Right atrium auricular region (tissue), 2 donors: ENCODE measurements at regions not wholly inside any gene's neighbourhood (a gene's known extent, or its start where the extent isn't known, plus 50 kb on each side); places are given as distances from the start of the nearest gene placed in this dataset.

Experiments used
- DNase-seq: peaks from one replicate; pipeline ENCODE4 v3.0.0-alpha.2; 2019; ENCODE audit warnings: low spot score
- H3K27ac ChIP-seq, 2 donors: fragments of 200-600 bp; sonication (generic); 1 replicate in 1 of 2; 2 replicates in 1 of 2; pipeline ENCODE4 v1.5.1; 2016 to 2019
- H3K27me3 ChIP-seq, 2 donors: fragments of 200-600 bp; sonication (generic); one replicate each; pipeline versions ENCODE4 v1.5.1 to v1.6.0; 2017 to 2019
- H3K36me3 ChIP-seq: fragments of 200-600 bp; sonication (generic); one replicate; pipeline ENCODE4 v1.5.1; 2016
- H3K4me1 ChIP-seq, 2 donors: fragments of 200-600 bp; sonication (generic); one replicate each; pipeline versions ENCODE4 v1.5.1 to v1.6.0; 2017 to 2019
- H3K4me3 ChIP-seq, 2 donors: fragments of 200-600 bp; sonication (generic); 1 replicate in 1 of 2; 2 replicates in 1 of 2; pipeline ENCODE4 v1.5.1; 2017 to 2019; ENCODE audit warnings: mild to moderate bottlenecking in 1 of 2, moderate library complexity in 1 of 2
- H3K9me3 ChIP-seq, 2 donors: fragments of 200-600 bp; sonication (generic); one replicate each; pipeline ENCODE4 v1.5.1; 2019
- TF ChIP-seq, protein P1 (sequence below), 2 donors: fragments of 200-600 bp; sonication (generic); IDR thresholded peaks; one replicate each; pipeline ENCODE4 v1.5.1; 2019; ENCODE audit warnings: antibody characterized with exemption in 2 of 2

- Histone ChIP-seq H3K4me3 (no peak overlapping the region), H3K4me1 (no peaks in the 10 kb centered on the region), H3K36me3 (no peaks in the 10 kb centered on the region), H3K27me3 (no peaks in the 10 kb centered on the region), H3K9me3 (no peaks in the 10 kb centered on the region), H3K27ac (no peak overlapping the region)
- no peak for DNase-seq
- TF ChIP-seq, protein P1, sequence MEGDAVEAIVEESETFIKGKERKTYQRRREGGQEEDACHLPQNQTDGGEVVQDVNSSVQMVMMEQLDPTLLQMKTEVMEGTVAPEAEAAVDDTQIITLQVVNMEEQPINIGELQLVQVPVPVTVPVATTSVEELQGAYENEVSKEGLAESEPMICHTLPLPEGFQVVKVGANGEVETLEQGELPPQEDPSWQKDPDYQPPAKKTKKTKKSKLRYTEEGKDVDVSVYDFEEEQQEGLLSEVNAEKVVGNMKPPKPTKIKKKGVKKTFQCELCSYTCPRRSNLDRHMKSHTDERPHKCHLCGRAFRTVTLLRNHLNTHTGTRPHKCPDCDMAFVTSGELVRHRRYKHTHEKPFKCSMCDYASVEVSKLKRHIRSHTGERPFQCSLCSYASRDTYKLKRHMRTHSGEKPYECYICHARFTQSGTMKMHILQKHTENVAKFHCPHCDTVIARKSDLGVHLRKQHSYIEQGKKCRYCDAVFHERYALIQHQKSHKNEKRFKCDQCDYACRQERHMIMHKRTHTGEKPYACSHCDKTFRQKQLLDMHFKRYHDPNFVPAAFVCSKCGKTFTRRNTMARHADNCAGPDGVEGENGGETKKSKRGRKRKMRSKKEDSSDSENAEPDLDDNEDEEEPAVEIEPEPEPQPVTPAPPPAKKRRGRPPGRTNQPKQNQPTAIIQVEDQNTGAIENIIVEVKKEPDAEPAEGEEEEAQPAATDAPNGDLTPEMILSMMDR (IDR thresholded peaks at IDR 0.05), result no peak
These were observed 333.9 kb upstream of the SEMA6A start for GRCh38 chr5:116908537-116908936.

DNA sequence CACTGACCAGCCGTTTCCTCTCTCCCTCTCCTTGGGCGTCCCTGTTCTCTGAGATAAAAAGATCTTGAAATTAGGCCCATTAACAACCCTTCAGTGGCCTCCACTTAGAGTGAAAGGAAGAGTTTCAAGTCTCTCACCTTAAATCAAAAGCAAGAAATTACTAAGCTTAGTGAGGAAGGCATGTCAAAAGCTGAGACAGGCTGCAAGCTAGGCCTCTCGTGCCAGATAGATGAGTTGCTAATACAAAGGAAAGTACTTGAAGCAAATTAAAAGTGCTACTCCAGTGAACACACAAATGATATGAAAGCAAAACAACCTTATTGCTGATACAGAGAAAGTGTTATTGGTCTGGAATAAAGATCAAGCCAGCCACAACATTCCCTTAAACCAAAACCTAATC is 331.3 kb upstream of the SEMA6A start:
- Histone ChIP-seq H3K4me3 (no peak overlapping the region), H3K9me3 (no peaks in the 10 kb centered on the region), H3K4me1 (no peaks in the 10 kb centered on the region), H3K27ac (no peak overlapping the region), H3K36me3 (no peaks in the 10 kb centered on the region), H3K27me3 (no peaks in the 10 kb centered on the region)
- DNase-seq, result no peak
- TF ChIP-seq, protein P1 (IDR thresholded peaks at IDR 0.05), result no peak

GRCh38 chr5:116900793-116901192 is 326.2 kb upstream of the SEMA6A start:
- Histone ChIP-seq H3K27ac (no peak overlapping the region), H3K4me3 (no peak overlapping the region), H3K4me1 (no peaks in the 10 kb centered on the region), H3K27me3 (no peaks in the 10 kb centered on the region), H3K9me3 (no peaks in the 10 kb centered on the region), H3K36me3 (no peaks in the 10 kb centered on the region)
- DNase-seq, result no peak
- TF ChIP-seq, protein P1 (IDR thresholded peaks at IDR 0.05), result no peak

DNA sequence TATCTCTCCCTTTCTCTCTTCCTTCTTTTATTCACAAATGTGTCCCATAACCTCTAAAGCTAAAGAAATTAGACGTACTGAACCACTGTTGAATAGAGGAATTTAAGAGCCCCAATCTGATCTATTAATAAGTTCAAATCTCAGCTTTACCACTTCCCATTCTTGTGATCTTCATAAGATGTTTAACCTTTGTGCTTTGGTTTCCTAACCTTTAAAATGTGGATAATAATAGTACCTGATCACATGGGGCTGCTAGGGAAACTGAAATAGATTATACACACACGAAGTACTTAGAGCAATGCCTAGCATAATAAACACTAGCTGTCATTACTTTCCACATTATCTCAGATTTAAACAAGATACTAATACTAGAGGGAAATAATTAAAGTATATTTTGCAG is 324.3 kb upstream of the SEMA6A start:
- Histone ChIP-seq H3K27ac (no peak overlapping the region), H3K27me3 (no peaks in the 10 kb centered on the region), H3K36me3 (no peaks in the 10 kb centered on the region), H3K4me3 (no peak overlapping the region), H3K9me3 (no peaks in the 10 kb centered on the region), H3K4me1 (no peaks in the 10 kb centered on the region)
- no peak for DNase-seq
- TF ChIP-seq, protein P1 (IDR thresholded peaks at IDR 0.05), result no peak

- no peaks in the 10 kb centered on the region for H3K36me3 ChIP-seq
- no peak overlapping the region for H3K4me3 ChIP-seq
- no peaks in the 10 kb centered on the region for H3K4me1 ChIP-seq
- TF ChIP-seq, protein P1 (IDR thresholded peaks at IDR 0.05), result no peak
- no peaks in the 10 kb centered on the region for H3K27me3 ChIP-seq
- no peak for DNase-seq
- no peaks in the 10 kb centered on the region for H3K9me3 ChIP-seq
- no peak overlapping the region for H3K27ac ChIP-seq
These were observed 322.7 kb upstream of the SEMA6A start for GRCh38 chr5:116897291-116897690.

GRCh38 chr5:116896001-116896400 is 321.4 kb upstream of the SEMA6A start:
- H3K36me3 ChIP-seq, result no peaks in the 10 kb centered on the region
- no peak overlapping the region for H3K27ac ChIP-seq
- no peak overlapping the region for H3K4me3 ChIP-seq
- no peaks in the 10 kb centered on the region for H3K4me1 ChIP-seq
- TF ChIP-seq, protein P1 (IDR thresholded peaks at IDR 0.05), result no peak
- no peaks in the 10 kb centered on the region for H3K27me3 ChIP-seq
- DNase-seq, result no peak
- H3K9me3 ChIP-seq, result no peaks in the 10 kb centered on the region
